GM23248 (cell line): ENCODE measurements at regions not wholly inside any gene's neighbourhood (a gene's known extent, or its start where the extent isn't known, plus 50 kb on each side); places are given as distances from the start of the nearest gene placed in this dataset.

Experiments used
- EZH2 ChIP-seq: fragments of 200-600 bp; sonication (generic); IDR thresholded peaks from 2 replicates; pipeline ENCODE4 v1.6.1; 2018; ENCODE audit warnings: antibody characterized with exemption, mild to moderate bottlenecking; ENCODE audit not compliant: insufficient read depth, poor library complexity, severe bottlenecking
- EZH2phosphoT487 ChIP-seq: fragments of 200-600 bp; sonication (generic); IDR thresholded peaks from 2 replicates; pipeline ENCODE4 v1.6.1; 2018; ENCODE audit warnings: antibody characterized with exemption, moderate library complexity, mild to moderate bottlenecking, low read depth; ENCODE audit not compliant: insufficient read depth

DNA sequence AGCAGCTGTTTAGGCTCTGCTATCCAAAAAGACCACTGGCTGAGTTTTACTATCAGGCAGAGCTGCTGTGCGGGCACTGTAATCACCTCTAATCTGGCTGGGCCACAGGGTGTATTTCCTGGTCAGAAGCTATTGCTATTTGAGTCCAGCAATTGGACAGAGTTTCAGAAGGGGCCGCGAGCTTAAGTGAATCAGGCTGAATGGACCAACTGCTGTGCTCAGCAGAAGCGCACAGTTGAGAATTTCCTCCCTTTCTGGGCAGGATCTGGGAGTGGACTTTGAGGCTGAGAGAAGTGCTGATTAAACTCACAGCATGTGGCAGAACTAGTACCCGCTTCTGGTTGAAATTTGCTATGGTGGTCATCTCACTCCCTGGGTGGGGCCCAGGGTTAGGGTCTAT is 251.8 kb downstream of the INSIG2 start:
- no peak for TF ChIP-seq EZH2
- TF ChIP-seq EZH2phosphoT487: no peak
